Stimulated activated CD8-positive, alpha-beta memory T cell treated with anti-CD3 and anti-CD28 coated beads, Interleukin-15, amount 100 ng/mL, for 48 hours (primary cell): ENCODE measurements at regions not wholly inside any gene's neighbourhood (a gene's known extent, or its start where the extent isn't known, plus 50 kb on each side); places are given as distances from the start of the nearest gene placed in this dataset.
A peak's percentile ranks its signal among the peaks of the same experiment; 100 is the strongest.

Source experiments
- DNase-seq, 2 donors: peaks; one replicate each; pipeline ENCODE4 v3.0.0-alpha.2; 2020; ENCODE audit warnings: low read depth in 2 of 2

DNA sequence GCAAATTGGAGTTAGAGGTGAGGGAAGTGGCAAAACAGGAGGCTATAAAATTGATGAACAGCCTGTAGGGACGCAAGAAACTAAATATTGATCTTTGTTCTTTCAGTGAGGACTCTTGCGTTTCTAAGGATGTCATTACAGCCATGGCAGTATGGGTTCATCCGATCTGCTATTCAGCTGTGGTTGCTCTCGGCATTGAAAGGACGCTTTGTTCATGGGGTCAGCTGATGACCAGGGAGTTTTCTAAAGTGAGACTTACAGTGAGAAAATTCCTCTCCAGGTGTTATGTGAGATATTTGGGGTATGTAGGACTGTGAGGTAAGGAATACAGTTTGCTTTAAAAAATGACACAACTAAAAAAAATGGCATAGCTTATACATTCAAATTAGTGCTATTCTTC, 52.7 kb upstream of the PELI1 start:
- no peak for DNase-seq

DNA sequence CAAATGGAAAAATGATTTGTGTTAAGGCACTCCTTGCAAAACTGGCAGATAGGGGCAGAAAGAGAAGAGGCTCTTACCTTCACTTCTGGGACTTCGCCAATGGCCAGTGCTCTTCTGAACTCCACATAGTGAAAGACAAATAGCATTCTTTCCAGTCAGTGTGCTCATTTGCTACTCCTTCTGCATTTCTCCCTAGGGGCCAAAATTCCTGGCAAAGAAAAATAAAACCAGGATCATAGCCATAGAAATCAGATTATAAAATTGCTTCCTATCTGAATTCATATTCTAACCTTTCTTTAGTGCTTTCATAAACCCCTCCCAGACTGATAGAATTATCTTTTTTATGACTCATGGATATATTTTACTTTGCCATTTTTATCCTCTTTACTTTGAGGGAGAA, 56.9 kb upstream of the PELI1 start:
- no peak for DNase-seq

DNA sequence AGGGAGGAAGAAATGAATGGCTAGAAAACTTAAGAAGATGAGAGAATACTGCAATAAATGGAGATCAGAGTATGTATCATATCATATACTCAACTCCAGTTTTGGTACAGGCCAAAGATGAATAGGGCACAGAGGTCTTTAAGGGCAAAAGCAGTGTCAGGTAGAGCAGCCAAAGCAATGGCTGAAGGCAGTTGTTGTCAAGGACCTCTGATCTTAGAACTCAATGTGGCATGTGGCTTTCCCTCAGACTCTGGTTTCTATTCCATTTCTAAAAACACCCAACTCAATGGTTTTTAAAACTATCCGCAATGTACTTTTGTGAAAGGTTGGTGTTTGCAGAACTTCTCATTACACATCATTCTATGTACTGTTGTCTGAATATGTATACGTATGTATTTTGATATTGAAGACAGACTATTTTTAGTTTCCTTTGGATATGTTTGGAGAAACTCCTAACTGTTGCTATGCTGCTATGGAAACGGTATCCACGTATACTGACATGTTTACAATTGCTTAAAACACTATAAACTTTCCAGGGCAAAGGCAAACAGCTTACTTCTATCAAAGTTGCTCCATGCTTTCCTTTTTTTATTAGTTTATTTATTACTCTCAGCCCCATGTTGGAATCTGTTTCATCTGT, 58.1 kb upstream of the PELI1 start:
- no peak for DNase-seq

DNA sequence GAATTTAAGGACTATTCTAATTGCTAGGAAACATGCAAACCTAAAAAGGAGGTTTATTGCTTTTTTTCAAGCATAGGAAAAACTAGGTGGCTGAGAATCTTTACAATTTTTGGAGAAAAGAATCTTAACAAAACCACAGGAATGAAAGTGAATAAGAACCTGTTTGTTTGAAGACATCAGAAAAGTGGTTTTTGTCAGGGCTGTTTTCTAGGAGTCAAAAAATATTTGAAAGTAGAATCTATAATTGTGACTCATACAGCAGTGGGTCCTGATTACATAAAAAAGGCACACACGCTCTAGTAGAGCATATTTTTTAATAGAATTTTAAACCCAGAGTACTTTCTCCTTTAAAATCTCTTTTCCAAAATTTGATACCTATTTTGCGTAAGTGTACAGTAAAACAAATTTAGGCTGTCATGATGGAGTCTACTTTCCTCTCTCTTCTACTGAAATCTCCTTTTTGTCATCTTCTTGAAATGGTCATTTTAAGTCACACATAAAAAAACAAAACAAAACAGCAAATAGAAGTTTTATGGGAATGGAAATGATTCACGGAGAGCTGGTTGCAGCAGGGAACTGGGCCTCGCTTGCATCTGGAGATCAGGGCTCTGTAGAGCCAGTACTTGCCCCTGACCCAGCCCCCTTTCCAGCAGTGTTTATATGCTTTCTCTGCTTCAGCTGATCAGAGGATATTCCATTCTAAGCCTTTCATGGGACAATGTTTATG, 59.1 kb upstream of the PELI1 start:
- no peak for DNase-seq

DNA sequence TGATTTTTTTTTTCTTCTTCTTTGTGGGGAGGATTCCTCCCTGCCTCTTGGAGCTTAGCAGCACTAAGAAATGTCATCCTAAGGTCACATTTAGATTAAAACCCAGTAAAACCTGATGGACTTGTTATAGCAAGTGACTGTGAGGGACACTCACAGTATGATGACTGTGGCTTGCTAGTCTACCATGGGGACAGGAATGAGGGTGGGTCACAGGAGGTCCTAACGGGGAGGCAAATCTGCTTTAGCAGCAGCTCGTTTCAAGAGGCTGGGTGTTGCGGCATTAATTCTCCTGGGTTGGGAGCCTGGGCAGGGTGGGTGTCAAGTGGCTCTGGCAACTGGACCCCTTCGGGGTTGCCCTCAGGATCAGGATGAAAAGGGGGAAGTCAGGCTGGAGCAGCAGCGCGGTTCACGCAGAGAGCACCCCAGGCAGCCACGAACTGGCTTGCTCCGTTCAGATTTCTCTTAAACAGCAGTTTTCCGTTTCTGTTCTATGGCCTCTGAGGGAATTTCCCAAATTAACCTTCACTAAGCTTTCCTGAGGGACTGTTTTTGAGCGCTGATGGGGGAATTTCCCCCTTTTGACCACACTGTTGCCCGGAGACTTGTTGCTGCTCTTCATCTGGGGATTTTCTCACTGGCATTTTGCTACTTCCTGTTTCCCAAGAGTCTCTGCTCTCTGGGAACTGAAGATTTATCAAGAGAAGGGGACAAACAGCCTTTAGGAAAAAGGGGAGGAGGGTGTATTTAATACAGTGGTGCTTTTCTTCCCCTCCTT, 59.8 kb upstream of the PELI1 start:
- no peak for DNase-seq

DNA sequence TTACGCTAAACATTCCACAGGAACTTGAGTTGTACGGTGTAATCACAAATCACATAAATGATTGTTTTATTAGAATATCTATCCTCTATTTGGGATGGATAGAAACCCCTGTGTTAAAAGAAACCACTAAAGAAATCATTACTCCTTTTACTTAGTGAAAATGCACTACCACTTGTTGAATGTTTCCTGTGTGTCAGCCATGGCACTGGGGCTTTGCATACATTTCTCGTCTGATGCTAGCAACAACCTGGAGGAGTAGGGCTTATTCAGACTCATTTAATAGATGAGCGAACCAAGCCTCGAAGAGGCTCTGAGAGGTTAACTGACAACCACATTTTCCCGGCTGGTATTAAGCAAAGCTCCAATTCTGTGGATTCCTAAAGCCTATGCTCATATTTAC, 60.5 kb upstream of the PELI1 start:
- DNase-seq = no peak

DNA sequence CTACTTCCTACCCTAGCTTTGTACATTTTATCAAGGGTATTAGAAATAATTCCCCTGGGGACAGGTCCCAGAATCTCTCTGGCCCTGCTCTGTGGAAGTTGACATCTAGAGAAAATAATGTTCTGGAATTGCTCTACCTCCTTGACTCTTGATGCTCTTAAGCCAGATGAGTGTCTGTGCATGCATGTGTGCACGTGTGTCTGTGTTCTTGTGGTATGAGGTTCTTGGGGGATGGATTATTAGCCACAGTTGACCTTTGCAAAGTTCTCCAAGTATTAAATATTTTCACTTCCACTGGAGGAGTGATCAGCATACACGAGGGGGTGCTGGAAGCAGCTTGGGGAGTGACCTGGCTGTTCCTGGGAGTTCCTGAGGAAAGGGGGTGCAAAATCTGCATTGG, 61.2 kb upstream of the PELI1 start:
- DNase-seq = no peak

DNA sequence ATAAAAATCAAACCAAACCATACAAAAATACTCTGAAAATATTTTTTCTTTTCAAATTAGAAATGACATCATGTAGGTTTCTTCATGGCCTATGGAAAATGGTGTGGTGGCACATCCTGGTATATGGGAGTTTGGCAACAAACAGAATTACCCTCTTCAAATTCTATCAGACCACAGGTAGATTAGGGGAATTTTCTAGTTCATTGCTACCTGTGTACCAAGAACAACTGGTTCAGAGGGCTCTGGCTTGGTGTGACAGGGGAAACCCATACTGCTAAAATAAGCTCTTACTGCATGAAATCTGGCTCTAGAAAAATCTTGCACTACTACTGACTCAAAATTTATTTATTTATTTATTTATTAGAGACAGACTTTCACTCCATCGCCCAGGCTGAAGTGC, 63.4 kb upstream of the PELI1 start:
- DNase-seq = no peak

DNA sequence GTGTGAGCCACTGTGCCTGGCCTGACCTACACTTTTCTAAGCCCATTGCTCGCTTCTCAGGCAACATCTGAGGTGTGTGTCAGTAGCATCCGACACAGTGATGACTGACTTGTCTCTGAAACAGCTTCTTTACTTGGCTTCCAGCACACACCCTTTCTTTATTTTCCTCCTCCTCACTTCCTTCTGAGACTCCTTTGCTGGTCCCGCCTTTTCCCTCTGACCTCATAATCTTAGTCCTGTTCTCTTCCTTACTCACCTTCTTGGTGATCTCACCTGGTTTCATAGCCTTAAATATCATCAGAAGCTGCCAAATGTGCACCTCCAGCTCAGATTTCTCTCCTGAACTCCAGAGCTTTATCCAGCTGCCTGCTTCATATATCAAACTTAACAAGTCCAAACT, 66.6 kb upstream of the PELI1 start:
- no peak for DNase-seq

DNA sequence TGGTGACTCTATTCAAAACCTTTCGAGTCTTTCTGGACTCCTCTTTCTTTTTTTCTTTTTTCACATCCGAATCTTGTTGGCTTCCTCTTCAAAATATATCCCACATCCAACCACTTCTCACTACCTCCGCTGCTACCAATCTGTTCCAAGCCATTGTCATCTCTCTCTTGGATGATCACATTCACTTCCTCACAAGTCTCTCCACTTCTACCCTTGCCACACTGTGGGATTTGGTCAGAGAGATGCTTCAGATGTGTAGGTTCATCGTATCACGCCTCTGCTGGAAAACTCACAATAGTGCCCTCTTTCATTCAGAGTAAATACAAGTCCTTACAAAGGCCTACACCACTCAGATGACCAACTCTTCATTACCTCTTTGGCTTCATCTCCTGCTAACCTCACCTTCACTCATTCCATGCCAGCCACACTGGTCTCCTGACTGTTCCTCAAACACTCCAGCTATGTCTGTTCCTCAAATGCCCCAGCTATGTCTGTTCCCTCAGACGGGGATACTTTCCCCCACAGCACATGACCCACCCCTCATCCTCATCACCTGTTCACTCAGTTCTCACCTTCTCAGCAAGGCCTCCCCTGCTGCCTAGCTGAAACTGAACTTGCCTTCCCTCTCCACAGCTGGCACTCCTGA, 67.2 kb upstream of the PELI1 start:
- no peak for DNase-seq

DNA sequence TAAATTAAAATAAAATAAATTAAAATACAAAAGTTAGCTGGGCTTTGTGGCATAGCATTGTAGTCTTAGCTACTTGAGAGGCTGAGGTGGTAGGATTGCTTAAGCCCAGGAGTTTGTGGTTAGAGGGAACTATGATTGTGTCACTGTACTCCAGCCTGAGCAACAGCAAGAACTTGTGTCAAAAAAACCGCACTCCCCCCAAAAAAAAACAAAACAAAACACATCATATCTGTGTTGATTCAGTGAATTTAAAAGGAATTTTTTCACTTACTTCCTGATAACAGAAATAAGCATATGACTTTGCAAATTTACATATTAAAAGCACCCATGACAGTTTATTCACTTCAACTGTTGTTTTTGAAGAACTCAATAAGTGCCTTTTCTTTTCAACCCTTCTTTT, 68.1 kb upstream of the PELI1 start:
- DNase-seq = no peak

DNA sequence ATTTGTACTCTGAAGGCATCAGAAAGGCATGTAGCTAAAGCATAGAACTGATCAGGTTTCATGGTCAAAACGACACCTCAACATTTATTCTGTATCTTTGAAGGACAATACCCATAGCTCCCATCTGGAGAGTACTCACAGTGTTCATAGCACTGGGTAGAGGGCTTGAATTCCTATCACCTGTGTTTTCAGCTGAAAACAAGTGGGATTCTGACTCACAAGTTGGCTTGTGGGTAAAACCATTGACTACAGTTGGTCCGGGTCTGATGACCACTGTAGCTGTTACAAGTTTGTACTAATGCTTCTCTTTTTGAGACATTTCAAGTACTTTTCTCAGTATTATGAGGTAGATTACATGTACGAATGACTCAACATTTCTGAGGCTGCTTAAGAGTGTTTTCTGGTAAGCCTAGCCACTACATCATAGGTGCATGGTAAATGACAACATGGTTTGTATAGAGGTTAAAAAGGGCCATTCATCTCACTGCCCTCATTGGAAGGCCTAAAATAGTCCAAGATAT, 68.6 kb upstream of the PELI1 start:
- DNase-seq = peak in 1 of 2 donors; percentile 46

DNA sequence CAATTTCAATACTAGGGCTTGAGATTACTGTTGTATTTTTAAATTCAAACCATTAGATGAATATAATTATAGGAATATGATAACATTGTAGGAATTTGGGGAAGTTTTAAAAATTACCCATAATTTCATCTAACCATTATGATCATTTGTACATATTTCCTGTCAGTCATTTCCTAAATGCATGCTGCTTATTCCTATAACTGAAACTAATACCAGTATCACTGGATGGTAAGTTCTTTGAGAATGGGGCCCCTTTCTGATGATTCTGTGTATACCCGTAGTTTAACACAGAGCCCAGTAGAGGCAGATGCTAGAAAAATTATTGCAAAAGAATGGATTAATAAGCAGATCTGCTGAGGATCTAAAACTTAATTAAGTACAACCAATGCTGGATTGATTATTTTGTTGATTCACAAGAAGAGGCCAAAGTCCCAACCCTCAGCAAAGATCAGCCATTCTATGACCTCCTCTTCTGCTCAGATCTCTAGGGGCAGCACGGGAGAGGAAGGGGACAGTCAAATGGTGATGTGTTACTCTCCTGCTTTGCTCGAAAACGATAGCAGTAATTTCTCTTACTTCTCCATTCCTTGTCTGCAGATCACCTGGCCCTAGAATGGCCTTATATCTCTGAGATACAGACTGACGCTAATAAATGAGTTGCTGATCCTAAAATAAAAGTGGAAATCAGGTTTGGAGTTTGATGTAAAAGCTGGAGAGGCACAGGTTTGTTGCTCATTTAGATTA, 69.5 kb upstream of the PELI1 start:
- DNase-seq = no peak

DNA sequence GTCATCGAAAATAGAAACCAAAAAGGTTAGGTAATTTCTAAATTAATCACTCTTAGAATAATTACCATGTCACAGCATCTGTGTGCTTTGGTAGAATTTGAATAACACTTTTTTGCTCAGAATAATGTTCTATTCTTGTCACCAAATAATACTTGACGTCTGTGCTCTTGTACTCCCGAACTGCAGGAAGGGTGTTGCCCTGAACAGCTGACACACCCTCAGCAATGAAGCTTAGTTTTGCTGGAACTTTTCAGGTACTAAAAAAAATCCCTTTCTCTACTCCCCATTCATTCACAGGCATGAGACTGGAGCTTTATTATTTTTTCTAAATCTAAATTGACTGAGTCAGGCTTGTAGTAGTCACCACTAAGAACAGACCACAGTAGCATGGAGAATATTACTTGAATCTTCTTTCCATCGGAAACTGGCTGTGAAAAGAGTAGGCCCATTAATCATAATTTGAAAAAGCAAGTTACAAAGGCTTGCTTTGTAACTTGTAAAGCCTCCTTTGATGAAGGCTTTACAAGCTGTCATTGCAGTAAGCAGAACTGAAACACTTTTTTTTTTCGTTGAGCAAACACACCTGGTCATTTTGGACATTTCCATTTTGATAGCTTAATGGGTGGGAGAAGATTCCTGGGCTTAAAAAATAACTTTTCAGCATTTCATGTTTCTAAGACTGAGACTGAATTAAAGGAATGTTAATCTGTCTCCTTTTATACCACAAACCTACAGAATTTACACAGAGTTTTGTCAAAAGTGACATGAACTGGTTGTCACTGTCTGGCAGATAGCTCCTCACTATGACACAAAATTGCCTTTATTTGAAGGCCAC, 70.3 kb upstream of the PELI1 start:
- DNase-seq = no peak

DNA sequence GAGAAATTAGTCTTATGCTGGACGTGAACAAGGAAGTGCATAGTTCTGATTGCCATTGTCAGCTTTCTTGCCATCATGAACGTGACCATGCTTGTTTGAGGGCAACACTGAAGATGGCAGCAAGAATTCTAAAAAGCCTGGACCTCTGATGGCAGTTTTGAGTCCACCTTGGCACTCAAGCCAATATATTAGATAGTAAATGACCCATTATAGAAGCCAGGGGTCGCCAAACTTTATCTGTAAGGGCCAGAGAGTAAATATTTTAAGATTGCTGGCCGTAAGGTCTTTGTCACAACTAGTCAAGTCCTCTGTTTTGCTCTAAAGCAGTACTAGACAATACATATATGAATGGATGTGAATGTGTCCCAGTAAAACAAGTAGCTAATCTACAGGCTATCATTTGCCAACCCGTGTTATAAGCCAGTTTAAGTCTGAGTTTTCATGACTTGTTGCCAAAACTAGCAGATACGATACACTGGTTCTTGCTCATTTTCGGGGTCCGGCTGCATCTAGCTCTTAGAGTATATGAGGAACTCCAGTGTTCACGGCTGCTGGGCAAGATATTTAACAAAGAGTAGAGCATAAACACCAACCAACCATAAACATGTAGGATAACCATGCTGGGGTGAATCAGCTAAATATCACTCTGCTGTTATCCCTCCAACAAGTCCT, 73.1 kb upstream of the PELI1 start:
- no peak for DNase-seq

DNA sequence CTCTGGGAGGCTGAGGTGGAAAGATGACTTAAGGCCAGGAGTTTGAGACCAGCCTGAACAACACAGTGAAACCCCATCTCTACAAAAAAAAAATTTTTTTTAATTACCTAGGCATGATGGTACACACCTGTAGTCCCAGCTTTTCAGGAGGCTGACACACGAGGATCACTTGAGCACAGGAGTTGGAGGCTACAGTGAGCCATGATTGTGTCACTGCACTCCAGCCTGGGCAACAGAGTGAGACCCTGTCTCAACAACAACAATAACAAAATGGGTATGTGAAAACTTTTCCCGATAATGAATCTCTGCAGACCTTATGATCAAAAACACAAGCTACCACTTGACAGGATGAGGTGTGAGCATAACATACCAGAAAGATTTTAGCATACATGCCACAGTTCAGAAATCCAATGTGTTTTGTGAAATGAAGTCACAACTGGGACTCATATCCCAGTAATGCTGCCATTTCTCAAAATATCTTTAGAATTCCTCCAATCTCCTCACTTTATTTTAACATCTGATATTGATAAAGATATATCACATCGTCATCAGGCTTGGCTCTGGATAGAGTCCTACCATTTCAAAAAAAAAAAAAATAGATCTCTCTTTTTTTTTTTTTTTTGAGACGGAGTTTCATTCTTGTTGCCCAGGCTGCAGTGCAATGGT, 74.0 kb upstream of the PELI1 start:
- no peak for DNase-seq

DNA sequence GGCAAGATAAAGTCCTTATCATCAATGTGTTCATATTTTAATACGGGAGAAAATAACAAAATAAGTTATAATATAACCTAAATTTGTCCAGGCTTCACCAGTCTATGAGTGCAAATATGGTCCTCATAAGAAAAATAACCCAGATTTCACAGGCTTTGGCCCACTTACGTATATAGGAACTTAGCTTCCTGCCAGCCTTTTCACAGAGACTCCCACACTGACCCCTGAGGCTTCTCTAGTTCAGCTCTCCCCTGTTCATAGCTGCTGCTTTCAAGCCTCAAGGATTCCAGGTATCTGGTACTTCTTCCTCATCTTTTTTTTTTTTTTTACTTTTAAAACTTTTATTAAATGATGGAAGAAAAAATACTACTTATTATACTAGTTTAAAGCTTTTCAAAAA, 74.9 kb upstream of the PELI1 start:
- no peak for DNase-seq

DNA sequence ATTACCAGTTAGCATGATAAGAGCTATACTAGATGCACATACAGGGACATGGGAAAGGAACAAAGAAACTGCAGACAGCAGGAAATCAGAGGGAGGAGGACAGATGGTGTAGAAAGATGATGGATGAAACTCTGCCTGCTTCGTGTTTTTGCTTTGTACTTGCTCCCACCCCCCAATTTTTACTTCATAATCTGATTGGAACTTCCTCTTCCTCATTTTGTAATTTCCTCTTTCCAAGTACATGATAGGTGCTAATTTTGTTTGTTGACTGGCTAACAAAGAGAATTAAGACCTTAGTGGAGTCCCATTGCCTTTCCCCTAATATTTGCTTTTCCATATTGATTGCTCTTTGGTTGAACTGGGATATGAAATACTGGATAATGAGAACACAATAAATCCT, 76.0 kb upstream of the PELI1 start:
- DNase-seq = no peak

DNA sequence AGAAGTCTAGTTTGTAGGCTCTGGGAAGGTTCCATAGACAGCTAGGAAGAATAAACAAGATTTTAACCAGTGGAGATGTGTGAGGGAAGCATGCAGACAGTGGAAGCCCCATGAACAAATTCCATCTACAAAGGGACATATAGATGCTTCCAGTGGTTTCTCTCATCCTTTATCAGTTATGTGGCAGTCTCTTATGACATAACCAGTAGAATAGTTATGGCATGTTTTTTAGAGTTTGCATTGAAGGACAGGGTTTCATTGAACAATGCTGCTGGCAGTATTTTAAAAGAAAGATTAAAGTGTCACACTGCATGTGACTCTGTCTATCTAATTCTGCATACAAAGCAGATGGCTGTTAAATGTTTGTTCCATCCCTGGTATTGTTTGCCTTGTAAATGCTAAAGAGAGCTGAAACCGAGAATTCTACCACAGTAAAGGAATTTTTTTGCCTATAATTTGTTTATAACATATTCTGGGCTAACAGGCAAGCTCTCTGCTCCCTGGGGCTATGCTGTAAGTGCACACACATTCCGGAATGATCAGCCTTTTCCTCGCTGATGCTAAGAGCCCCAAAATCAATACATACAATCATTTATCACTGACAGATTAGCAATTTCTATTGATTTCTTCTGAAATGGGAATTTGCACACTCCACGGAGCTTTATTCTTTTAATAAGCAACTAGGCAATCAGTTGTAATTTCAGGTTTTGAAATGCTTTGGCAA, 76.8 kb upstream of the PELI1 start:
- DNase-seq = no peak
